Epidermal melanocyte (primary cell): ENCODE measurements at regions not wholly inside any gene's neighbourhood (a gene's known extent, or its start where the extent isn't known, plus 50 kb on each side); places are given as distances from the start of the nearest gene placed in this dataset.
"Not testable (repeated sequence)": the region's sequence is repeated elsewhere in the genome, so short reads cannot be mapped to it uniquely, and the experiment has no call there.

Experiments
- DNase-seq: peaks from one replicate; pipeline ENCODE4 v3.0.0; 2011; ENCODE audit warnings: low spot score; ENCODE audit not compliant: insufficient read length

GRCh38 chr2:87314622-87315021, 293.0 kb upstream of the PLGLB1 start:
- DNase-seq = not testable (repeated sequence)

- DNase-seq = not testable (repeated sequence)
Observed at GRCh38 chr2:87315183-87315902, 293.7 kb upstream of the PLGLB1 start.

- DNase-seq = not testable (repeated sequence)
Observed at GRCh38 chr2:87317193-87317592, 295.5 kb upstream of the PLGLB1 start.

GRCh38 chr2:87318814-87319491, 297.3 kb upstream of the PLGLB1 start:
- not testable (repeated sequence) for DNase-seq

GRCh38 chr2:87319705-87320104, 298.1 kb upstream of the PLGLB1 start:
- DNase-seq = not testable (repeated sequence)

GRCh38 chr2:87321201-87321600, 299.6 kb upstream of the PLGLB1 start:
- DNase-seq = not testable (repeated sequence)

- DNase-seq = not testable (repeated sequence)
Observed at GRCh38 chr2:87324335-87325041, 302.8 kb upstream of the PLGLB1 start.

GRCh38 chr2:87325042-87325910, 303.6 kb upstream of the PLGLB1 start:
- not testable (repeated sequence) for DNase-seq

GRCh38 chr2:87325911-87326294, 304.3 kb upstream of the PLGLB1 start:
- not testable (repeated sequence) for DNase-seq

GRCh38 chr2:87326754-87327153, 305.1 kb upstream of the PLGLB1 start:
- not testable (repeated sequence) for DNase-seq

GRCh38 chr2:87327648-87328371, 306.2 kb upstream of the PLGLB1 start:
- DNase-seq = not testable (repeated sequence)

- DNase-seq = not testable (repeated sequence)
Observed at GRCh38 chr2:87329529-87329928, 307.9 kb upstream of the PLGLB1 start.

GRCh38 chr2:87330486-87330885, 308.8 kb upstream of the PLGLB1 start:
- not testable (repeated sequence) for DNase-seq

GRCh38 chr2:87331940-87332583, 310.4 kb upstream of the PLGLB1 start:
- not testable (repeated sequence) for DNase-seq

GRCh38 chr2:87334888-87335287, 313.2 kb upstream of the PLGLB1 start:
- DNase-seq = not testable (repeated sequence)

- not testable (repeated sequence) for DNase-seq
Observed at GRCh38 chr2:87338998-87339397, 317.4 kb upstream of the PLGLB1 start.

GRCh38 chr2:87341601-87342014, 320.0 kb upstream of the PLGLB1 start:
- DNase-seq = not testable (repeated sequence)

- DNase-seq = not testable (repeated sequence)
Observed at GRCh38 chr2:87342175-87342574, 320.5 kb upstream of the PLGLB1 start.

- not testable (repeated sequence) for DNase-seq
Observed at GRCh38 chr2:87343347-87343746, 321.7 kb upstream of the PLGLB1 start.

GRCh38 chr2:87345283-87345682, 323.6 kb upstream of the PLGLB1 start:
- DNase-seq = not testable (repeated sequence)
